ENCODE measurements at regions not wholly inside any gene's neighbourhood (a gene's known extent, or its start where the extent isn't known, plus 50 kb on each side); places are given as distances from the start of the nearest gene placed in this dataset.

- Histone ChIP-seq H3K27me3 (replicated peaks; ENCODE audit: insufficient read depth) (no peaks in the 10 kb centered on the region), H3K36me3 (no peaks in the 10 kb centered on the region), H3K4me3 (no peak overlapping the region), H3K9me3 (no peaks in the 10 kb centered on the region), H3K4me1 (ENCODE audit: control insufficient read depth in 1 of 2, low read depth in 2 of 2) (no peaks in the 10 kb centered on the region), H3K27ac (no peak overlapping the region)
- DNase-seq (ENCODE audit: low spot score) = no peak
- no peak for ATAC-seq (ENCODE audit: insufficient number of reproducible peaks, low FRiP score, low read depth)
- no peak for TF ChIP-seq CTCF (IDR thresholded peaks at IDR 0.05)
These were observed 603.3 kb downstream of the TSN start for GRCh38 chr2:122358729-122359128.

GRCh38 chr2:122363885-122364284 is 608.4 kb downstream of the TSN start:
- no peaks in the 10 kb centered on the region for H3K36me3 ChIP-seq
- H3K4me3 ChIP-seq = no peak overlapping the region
- no peak overlapping the region for H3K27ac ChIP-seq
- ATAC-seq (ENCODE audit: insufficient number of reproducible peaks, low FRiP score, low read depth) = no peak
- TF ChIP-seq CTCF (IDR thresholded peaks at IDR 0.05) = no peak
- H3K9me3 ChIP-seq = no peaks in the 10 kb centered on the region
- peaks cover 0 to 5% of the 10 kb centered on the region in 2 donors for H3K4me1 ChIP-seq (ENCODE audit: control insufficient read depth in 1 of 2, low read depth in 2 of 2)
- no peak for DNase-seq (ENCODE audit: low spot score)
- no peaks in the 10 kb centered on the region for H3K27me3 ChIP-seq (replicated peaks; ENCODE audit: insufficient read depth)

- ATAC-seq (ENCODE audit: insufficient number of reproducible peaks, low FRiP score, low read depth) (no peak), DNase-seq (ENCODE audit: low spot score) (no peak)
- no peak overlapping the region for H3K4me3 ChIP-seq
- no peaks in the 10 kb centered on the region for H3K9me3 ChIP-seq
- no peaks in the 10 kb centered on the region for H3K27me3 ChIP-seq (replicated peaks; ENCODE audit: insufficient read depth)
- H3K4me1 ChIP-seq (ENCODE audit: control insufficient read depth in 1 of 2, low read depth in 2 of 2) = peaks cover 0 to 5% of the 10 kb centered on the region in 2 donors
- H3K36me3 ChIP-seq = no peaks in the 10 kb centered on the region
- TF ChIP-seq CTCF (IDR thresholded peaks at IDR 0.05) = no peak
- H3K27ac ChIP-seq = no peak overlapping the region
These were observed 611.0 kb downstream of the TSN start for GRCh38 chr2:122366427-122366826.

- Histone ChIP-seq H3K36me3 (no peaks in the 10 kb centered on the region), H3K9me3 (no peaks in the 10 kb centered on the region), H3K4me1 (ENCODE audit: control insufficient read depth in 1 of 2, low read depth in 2 of 2) (peaks cover 0 to 5% of the 10 kb centered on the region in 2 donors), H3K27me3 (replicated peaks; ENCODE audit: insufficient read depth) (no peaks in the 10 kb centered on the region), H3K27ac (no peak overlapping the region), H3K4me3 (peak overlapping the region; percentile 16)
- DNase-seq (ENCODE audit: low spot score) (no peak), ATAC-seq (ENCODE audit: insufficient number of reproducible peaks, low FRiP score, low read depth) (no peak)
- TF ChIP-seq CTCF (IDR thresholded peaks at IDR 0.05) = no peak
These were observed 611.7 kb downstream of the TSN start for GRCh38 chr2:122366969-122367645.

- no peak for DNase-seq (ENCODE audit: low spot score)
- no peak for TF ChIP-seq CTCF (IDR thresholded peaks at IDR 0.05)
- Histone ChIP-seq H3K36me3 (no peaks in the 10 kb centered on the region), H3K4me1 (ENCODE audit: control insufficient read depth in 1 of 2, low read depth in 2 of 2) (peaks cover 0 to 5% of the 10 kb centered on the region in 2 donors), H3K4me3 (no peak overlapping the region), H3K27me3 (replicated peaks; ENCODE audit: insufficient read depth) (no peaks in the 10 kb centered on the region), H3K9me3 (no peaks in the 10 kb centered on the region), H3K27ac (no peak overlapping the region)
- ATAC-seq (ENCODE audit: insufficient number of reproducible peaks, low FRiP score, low read depth) = no peak
These were observed 612.2 kb downstream of the TSN start for GRCh38 chr2:122367646-122368010.
